Kidney epithelial cell (primary cell): ENCODE measurements at regions not wholly inside any gene's neighbourhood (a gene's known extent, or its start where the extent isn't known, plus 50 kb on each side); places are given as distances from the start of the nearest gene placed in this dataset.
A peak's percentile ranks its signal among the peaks of the same experiment; 100 is the strongest.

Source experiments
- DNase-seq: peaks from one replicate; pipeline ENCODE4 v3.0.0-alpha.2; 2010; ENCODE audit warnings: low read depth
- H3K27me3 ChIP-seq: 2 replicates; pipeline ENCODE4 v1.6.0; 2011; ENCODE audit warnings: low read length; ENCODE audit not compliant: control insufficient read depth, insufficient read depth
- H3K36me3 ChIP-seq: 2 replicates; pipeline ENCODE4 v1.5.1; 2011; ENCODE audit warnings: low read length; ENCODE audit not compliant: control insufficient read depth, insufficient read depth
- H3K4me3 ChIP-seq: 2 replicates; pipeline ENCODE4 v1.5.1; 2011; ENCODE audit warnings: low read depth, mild to moderate bottlenecking, control low read depth, low read length
- CTCF ChIP-seq: IDR thresholded peaks from 2 replicates; pipeline ENCODE4 v1.5.1; 2011; ENCODE audit warnings: mild to moderate bottlenecking, moderate library complexity, low read length, control low read depth, inconsistent platforms; ENCODE audit not compliant: insufficient read depth, poor library complexity, severe bottlenecking

GRCh38 chr17:69637446-69638156 is 223.1 kb downstream of the MAP2K6 start:
- Histone ChIP-seq H3K4me3 (no peak overlapping the region), H3K36me3 (no peaks in the 10 kb centered on the region), H3K27me3 (no peaks in the 10 kb centered on the region)
- TF ChIP-seq CTCF = no peak
- DNase-seq = peak; percentile 38

GRCh38 chr17:69639096-69639495 is 224.6 kb downstream of the MAP2K6 start:
- Histone ChIP-seq H3K27me3 (no peaks in the 10 kb centered on the region), H3K4me3 (no peak overlapping the region), H3K36me3 (no peaks in the 10 kb centered on the region)
- no peak for DNase-seq
- no peak for TF ChIP-seq CTCF

GRCh38 chr17:69640073-69640472 is 225.6 kb downstream of the MAP2K6 start:
- Histone ChIP-seq H3K36me3 (no peaks in the 10 kb centered on the region), H3K4me3 (no peak overlapping the region), H3K27me3 (no peaks in the 10 kb centered on the region)
- TF ChIP-seq CTCF = no peak
- no peak for DNase-seq

- no peak overlapping the region for H3K4me3 ChIP-seq
- no peak for DNase-seq
- TF ChIP-seq CTCF = no peak
- no peaks in the 10 kb centered on the region for H3K36me3 ChIP-seq
- no peaks in the 10 kb centered on the region for H3K27me3 ChIP-seq
These were observed 229.2 kb downstream of the MAP2K6 start for GRCh38 chr17:69643686-69644085.

GRCh38 chr17:69646729-69647128 is 232.2 kb downstream of the MAP2K6 start:
- DNase-seq = no peak
- Histone ChIP-seq H3K36me3 (no peaks in the 10 kb centered on the region), H3K4me3 (no peak overlapping the region), H3K27me3 (no peaks in the 10 kb centered on the region)
- TF ChIP-seq CTCF = no peak

GRCh38 chr17:69650881-69651280 is 236.4 kb downstream of the MAP2K6 start:
- TF ChIP-seq CTCF = no peak
- H3K4me3 ChIP-seq = no peak overlapping the region
- H3K36me3 ChIP-seq = no peaks in the 10 kb centered on the region
- H3K27me3 ChIP-seq = no peaks in the 10 kb centered on the region
- no peak for DNase-seq
